ENCODE measurements at regions not wholly inside any gene's neighbourhood (a gene's known extent, or its start where the extent isn't known, plus 50 kb on each side); places are given as distances from the start of the nearest gene placed in this dataset.
"Not testable (repeated sequence)": the region's sequence is repeated elsewhere in the genome, so short reads cannot be mapped to it uniquely, and the experiment has no call there.

DNA sequence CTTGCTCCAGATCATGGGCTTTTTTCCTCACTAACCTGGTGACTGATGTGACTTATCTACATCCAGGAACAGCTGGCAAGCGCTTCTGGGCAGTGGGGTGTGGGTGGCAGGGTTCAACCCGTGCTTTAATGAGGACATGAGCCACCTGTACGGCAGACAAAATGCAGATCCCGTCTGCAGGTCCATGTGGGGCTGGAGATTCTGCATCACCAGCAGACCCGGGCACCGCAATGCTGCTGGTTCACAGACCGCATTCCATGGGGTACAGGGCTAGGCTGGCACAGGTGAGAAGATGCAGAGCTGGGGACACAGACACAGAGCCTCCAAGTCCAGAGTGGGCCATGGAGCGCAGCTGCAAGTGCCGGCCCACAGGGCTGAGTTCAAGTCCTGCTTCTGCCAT lies 204.0 kb downstream of the LAT start:
- H3K9me3 ChIP-seq (ENCODE audit: low read length); in situ Hi-C loops (cut with HindIII; ENCODE audit: extremely low pct_ligation_motif_present, low pct_unique_long_range_greater_than_20kb); CTCF ChIA-PET (ENCODE audit: low intra/inter-chr PET ratio, low total read pairs); ATAC-seq; FAIRE-seq; H3K4me2 ChIP-seq (ENCODE audit: low read depth, low read length); H3K27me3 ChIP-seq (ENCODE audit: control insufficient read depth in 1 of 2, insufficient read depth in 2 of 2, low read length in 2 of 2); H3K27ac ChIP-seq (ENCODE audit: extremely low read length, insufficient read depth, low read length); H4K20me1 ChIP-seq (ENCODE audit: insufficient read depth, low read length); intact Hi-C loops (cut with micrococcal nuclease; ENCODE audit: unreplicated experiment); H3K9ac ChIP-seq (ENCODE audit: insufficient read depth, low read depth, low read length); BruUV-seq (replicated peaks); H3K36me3 ChIP-seq (replicated peaks in 1 of 2; ENCODE audit: control insufficient read depth in 1 of 2, insufficient read depth in 2 of 2, low read length in 2 of 2); H3K4me3 ChIP-seq (replicated peaks in 1 of 3; ENCODE audit: insufficient read depth in 1 of 3, low read depth in 2 of 3, low read length in 3 of 3); H3K79me2 ChIP-seq (ENCODE audit: insufficient read depth, low read length); H2AFZ ChIP-seq (ENCODE audit: low read length); POLR2A ChIA-PET; DNase-seq (ENCODE audit: low spot score): not testable (repeated sequence)
- peaks cover 27% of the 10 kb centered on the region for H3K4me1 ChIP-seq (ENCODE audit: insufficient read depth, low read length)
- WGBS (ENCODE audit: low lambda C conversion rate), result 0% methylated on average over 1 of the region's 9 CpGs

DNA sequence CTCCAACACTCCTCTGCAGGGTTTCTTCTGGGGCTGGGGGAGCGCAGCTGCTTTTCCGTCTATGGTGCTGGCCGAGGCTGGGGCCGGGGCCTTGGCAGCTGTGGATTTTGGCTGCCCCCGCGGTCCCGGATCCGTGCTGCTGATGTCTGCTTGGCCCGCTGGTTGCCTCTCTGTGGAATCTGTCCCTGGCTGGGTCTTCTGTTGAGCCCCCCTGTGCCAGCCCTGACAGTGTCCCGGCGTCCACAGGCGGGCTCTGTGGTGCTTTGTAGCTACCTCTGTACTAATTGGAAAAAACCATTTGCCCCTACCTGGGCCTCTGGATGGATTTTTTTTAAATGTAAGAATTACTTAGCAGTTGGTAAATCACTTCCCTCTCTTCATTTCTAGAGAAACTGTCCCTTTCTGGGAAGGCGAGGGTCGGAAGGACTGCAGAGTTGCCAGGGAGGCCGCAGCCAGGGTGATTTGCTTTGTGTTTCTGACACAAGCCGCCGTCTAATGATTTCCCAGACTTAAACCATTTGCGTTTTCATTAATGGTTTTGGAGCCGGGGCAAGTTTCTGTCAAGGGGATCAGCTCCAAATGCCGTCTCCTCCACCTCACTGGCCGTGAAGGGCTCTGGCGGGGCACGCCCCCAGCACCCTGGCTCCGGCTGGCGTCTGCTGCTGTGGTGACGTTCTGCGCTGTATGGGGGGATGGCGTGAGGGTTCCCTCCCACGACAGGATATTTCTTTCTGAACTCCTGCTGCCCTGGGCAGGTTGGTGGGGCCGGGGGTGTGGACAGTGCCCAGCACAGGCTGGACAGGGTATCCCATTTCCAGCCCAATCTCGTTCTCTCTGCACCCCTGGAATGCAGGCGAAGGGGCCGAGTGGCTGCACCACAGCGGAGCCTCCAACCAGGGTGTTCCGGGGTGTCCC lies 201.7 kb downstream of the LAT start:
- peaks cover 48% of the 10 kb centered on the region for H3K4me1 ChIP-seq (ENCODE audit: insufficient read depth, low read length)
- ATAC-seq; intact Hi-C loops (cut with micrococcal nuclease; ENCODE audit: unreplicated experiment); H2AFZ ChIP-seq (ENCODE audit: low read length); POLR2A ChIA-PET; H3K9me3 ChIP-seq (ENCODE audit: low read length); H3K9ac ChIP-seq (ENCODE audit: insufficient read depth, low read depth, low read length); CTCF ChIA-PET (ENCODE audit: low intra/inter-chr PET ratio, low total read pairs); in situ Hi-C loops (cut with HindIII; ENCODE audit: extremely low pct_ligation_motif_present, low pct_unique_long_range_greater_than_20kb); H3K4me3 ChIP-seq (replicated peaks in 1 of 3; ENCODE audit: insufficient read depth in 1 of 3, low read depth in 2 of 3, low read length in 3 of 3); FAIRE-seq; DNase-seq (ENCODE audit: low spot score); H3K27me3 ChIP-seq (ENCODE audit: control insufficient read depth in 1 of 2, insufficient read depth in 2 of 2, low read length in 2 of 2); H4K20me1 ChIP-seq (ENCODE audit: insufficient read depth, low read length); BruUV-seq (replicated peaks); H3K36me3 ChIP-seq (replicated peaks in 1 of 2; ENCODE audit: control insufficient read depth in 1 of 2, insufficient read depth in 2 of 2, low read length in 2 of 2); H3K27ac ChIP-seq (ENCODE audit: extremely low read length, insufficient read depth, low read length); H3K4me2 ChIP-seq (ENCODE audit: low read depth, low read length); H3K79me2 ChIP-seq (ENCODE audit: insufficient read depth, low read length): not testable (repeated sequence)
- 74% methylated on average over 30 of the region's 35 CpGs for WGBS (ENCODE audit: low lambda C conversion rate)

GRCh38 chr16:29185872-29186271 lies 201.0 kb downstream of the LAT start:
- H4K20me1 ChIP-seq (ENCODE audit: insufficient read depth, low read length); BruUV-seq (replicated peaks); H3K27ac ChIP-seq (ENCODE audit: extremely low read length, insufficient read depth, low read length); CTCF ChIA-PET (ENCODE audit: low intra/inter-chr PET ratio, low total read pairs); ATAC-seq; POLR2A ChIA-PET; H3K4me2 ChIP-seq (ENCODE audit: low read depth, low read length); H3K79me2 ChIP-seq (ENCODE audit: insufficient read depth, low read length); H2AFZ ChIP-seq (ENCODE audit: low read length); FAIRE-seq; DNase-seq (ENCODE audit: low spot score); H3K36me3 ChIP-seq (replicated peaks in 1 of 2; ENCODE audit: control insufficient read depth in 1 of 2, insufficient read depth in 2 of 2, low read length in 2 of 2); intact Hi-C loops (cut with micrococcal nuclease; ENCODE audit: unreplicated experiment); H3K27me3 ChIP-seq (ENCODE audit: control insufficient read depth in 1 of 2, insufficient read depth in 2 of 2, low read length in 2 of 2); H3K9ac ChIP-seq (ENCODE audit: insufficient read depth, low read depth, low read length); H3K9me3 ChIP-seq (ENCODE audit: low read length); H3K4me3 ChIP-seq (replicated peaks in 1 of 3; ENCODE audit: insufficient read depth in 1 of 3, low read depth in 2 of 3, low read length in 3 of 3); in situ Hi-C loops (cut with HindIII; ENCODE audit: extremely low pct_ligation_motif_present, low pct_unique_long_range_greater_than_20kb): not testable (repeated sequence)
- WGBS (ENCODE audit: low lambda C conversion rate), result 91% methylated on average over 9 of the region's 9 CpGs
- H3K4me1 ChIP-seq (ENCODE audit: insufficient read depth, low read length), result peaks cover 52% of the 10 kb centered on the region

Data from HepG2 (cell line).